ENCODE measurements at regions not wholly inside any gene's neighbourhood (a gene's known extent, or its start where the extent isn't known, plus 50 kb on each side); places are given as distances from the start of the nearest gene placed in this dataset.

GRCh38 chr18:68085251-68085650 lies 568.7 kb upstream of the DSEL start:
- DNase-seq, result no peak
- Histone ChIP-seq H3K9me3 (no peaks in the 10 kb centered on the region), H3K4me3 (no peak overlapping the region), H3K4me1 (no peaks in the 10 kb centered on the region), H3K27ac (no peak overlapping the region), H3K36me3 (no peaks in the 10 kb centered on the region), H3K27me3 (no peaks in the 10 kb centered on the region)
- no peak for TF ChIP-seq CTCF (IDR thresholded peaks at IDR 0.05)
- intact Hi-C loops (cut with DNase I), result no loop called here
- ATAC-seq, result no peak

GRCh38 chr18:68083776-68084175 lies 567.3 kb upstream of the DSEL start:
- no peaks in the 10 kb centered on the region for H3K36me3 ChIP-seq
- no peak for TF ChIP-seq CTCF (IDR thresholded peaks at IDR 0.05)
- no peaks in the 10 kb centered on the region for H3K9me3 ChIP-seq
- H3K27ac ChIP-seq, result no peak overlapping the region
- no peaks in the 10 kb centered on the region for H3K27me3 ChIP-seq
- H3K4me3 ChIP-seq, result no peak overlapping the region
- no peak for DNase-seq
- H3K4me1 ChIP-seq, result no peaks in the 10 kb centered on the region
- ATAC-seq, result no peak
- intact Hi-C loops (cut with DNase I), result no loop called here

GRCh38 chr18:68083131-68083530 lies 566.6 kb upstream of the DSEL start:
- H3K9me3 ChIP-seq, result no peaks in the 10 kb centered on the region
- H3K4me3 ChIP-seq, result no peak overlapping the region
- no peak for DNase-seq
- H3K27ac ChIP-seq, result no peak overlapping the region
- H3K27me3 ChIP-seq, result no peaks in the 10 kb centered on the region
- TF ChIP-seq CTCF (IDR thresholded peaks at IDR 0.05), result no peak
- intact Hi-C loops (cut with DNase I), result no loop called here
- no peaks in the 10 kb centered on the region for H3K36me3 ChIP-seq
- no peaks in the 10 kb centered on the region for H3K4me1 ChIP-seq
- ATAC-seq, result no peak

- Histone ChIP-seq H3K4me3 (no peak overlapping the region), H3K36me3 (no peaks in the 10 kb centered on the region), H3K27me3 (no peaks in the 10 kb centered on the region), H3K27ac (no peak overlapping the region), H3K9me3 (peaks cover 0 to 15% of the 10 kb centered on the region in 2 donors), H3K4me1 (no peaks in the 10 kb centered on the region)
- DNase-seq (no peak), ATAC-seq (no peak)
- TF ChIP-seq CTCF (IDR thresholded peaks at IDR 0.05), result no peak
- intact Hi-C loops (cut with DNase I), result no loop called here
Measured at GRCh38 chr18:68072744-68073143, 556.2 kb upstream of the DSEL start.

- Histone ChIP-seq H3K4me1 (no peaks in the 10 kb centered on the region), H3K9me3 (peaks cover 0 to 19% of the 10 kb centered on the region in 2 donors), H3K4me3 (no peak overlapping the region), H3K27me3 (no peaks in the 10 kb centered on the region), H3K36me3 (no peaks in the 10 kb centered on the region), H3K27ac (no peak overlapping the region)
- ATAC-seq (no peak), DNase-seq (no peak)
- intact Hi-C loops (cut with DNase I), result no loop called here
- no peak for TF ChIP-seq CTCF (IDR thresholded peaks at IDR 0.05)
Measured at GRCh38 chr18:68060871-68061270, 544.4 kb upstream of the DSEL start.

All from left lung (tissue), 4 donors.